ENCODE measurements at regions not wholly inside any gene's neighbourhood (a gene's known extent, or its start where the extent isn't known, plus 50 kb on each side); places are given as distances from the start of the nearest gene placed in this dataset.

GRCh38 chr18:72470391-72470790, 73.8 kb downstream of the CBLN2 start:
- TF ChIP-seq, protein P1, sequence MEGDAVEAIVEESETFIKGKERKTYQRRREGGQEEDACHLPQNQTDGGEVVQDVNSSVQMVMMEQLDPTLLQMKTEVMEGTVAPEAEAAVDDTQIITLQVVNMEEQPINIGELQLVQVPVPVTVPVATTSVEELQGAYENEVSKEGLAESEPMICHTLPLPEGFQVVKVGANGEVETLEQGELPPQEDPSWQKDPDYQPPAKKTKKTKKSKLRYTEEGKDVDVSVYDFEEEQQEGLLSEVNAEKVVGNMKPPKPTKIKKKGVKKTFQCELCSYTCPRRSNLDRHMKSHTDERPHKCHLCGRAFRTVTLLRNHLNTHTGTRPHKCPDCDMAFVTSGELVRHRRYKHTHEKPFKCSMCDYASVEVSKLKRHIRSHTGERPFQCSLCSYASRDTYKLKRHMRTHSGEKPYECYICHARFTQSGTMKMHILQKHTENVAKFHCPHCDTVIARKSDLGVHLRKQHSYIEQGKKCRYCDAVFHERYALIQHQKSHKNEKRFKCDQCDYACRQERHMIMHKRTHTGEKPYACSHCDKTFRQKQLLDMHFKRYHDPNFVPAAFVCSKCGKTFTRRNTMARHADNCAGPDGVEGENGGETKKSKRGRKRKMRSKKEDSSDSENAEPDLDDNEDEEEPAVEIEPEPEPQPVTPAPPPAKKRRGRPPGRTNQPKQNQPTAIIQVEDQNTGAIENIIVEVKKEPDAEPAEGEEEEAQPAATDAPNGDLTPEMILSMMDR (IDR thresholded peaks at IDR 0.05; ENCODE audit: unreplicated experiment): no peak
- no peak overlapping the region for H3K27ac Mint-ChIP-seq
- no peak for DNase-seq (ENCODE audit: low spot score in 2 of 2, unreplicated experiment in 2 of 2)

DNA sequence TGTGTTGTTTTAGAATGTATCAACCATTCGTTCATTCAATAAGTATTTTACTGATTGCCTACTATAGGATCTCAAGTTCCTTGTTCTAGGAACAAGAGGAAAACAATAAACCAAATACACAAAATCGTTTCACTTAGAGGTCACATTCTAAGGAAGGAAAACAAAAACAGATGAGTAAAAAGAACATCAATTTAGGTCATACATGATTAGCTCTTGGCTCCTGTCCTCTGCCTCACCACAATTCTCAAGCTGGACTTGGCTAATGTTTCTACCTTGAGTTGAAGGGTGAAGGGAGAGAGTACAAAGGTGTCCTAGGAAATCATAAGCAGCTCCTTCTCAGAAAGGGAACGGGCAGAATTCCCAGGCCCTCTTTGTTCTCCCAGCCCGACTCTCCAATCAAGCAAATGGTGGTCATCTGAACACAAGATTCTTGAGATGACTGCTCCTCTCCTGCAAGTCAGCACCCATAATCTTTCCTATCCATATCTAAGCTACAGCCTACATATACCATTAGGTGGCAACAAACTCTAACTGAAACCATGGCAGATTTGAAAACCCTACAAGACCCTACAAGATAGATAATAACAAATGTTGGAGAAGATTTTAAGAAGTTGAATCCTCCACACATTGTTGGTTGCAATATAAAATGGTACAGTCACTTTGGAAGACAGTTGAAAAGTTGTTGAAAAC, 76.0 kb downstream of the CBLN2 start:
- TF ChIP-seq, protein P1 (IDR thresholded peaks at IDR 0.05; ENCODE audit: unreplicated experiment): no peak
- DNase-seq (ENCODE audit: low spot score in 2 of 2, unreplicated experiment in 2 of 2): no peak
- H3K9me3 Mint-ChIP-seq: peaks cover 4% of the 10 kb centered on the region
- no peaks in the 10 kb centered on the region for H3K4me1 Mint-ChIP-seq
- peaks cover 2% of the 10 kb centered on the region for H3K27me3 Mint-ChIP-seq (ENCODE audit: low read depth)
- no peak overlapping the region for H3K4me3 Mint-ChIP-seq
- no peaks in the 10 kb centered on the region for H3K36me3 Mint-ChIP-seq
- H3K27ac Mint-ChIP-seq: no peak overlapping the region

More at GRCh38 chr18:72470391-72470790, 73.8 kb downstream of the CBLN2 start:
- Mint-ChIP-seq H3K9me3 (no peaks in the 10 kb centered on the region), H3K4me3 (no peak overlapping the region), H3K4me1 (no peaks in the 10 kb centered on the region), H3K36me3 (no peaks in the 10 kb centered on the region), H3K27me3 (ENCODE audit: low read depth) (peaks cover 2% of the 10 kb centered on the region)

DNA sequence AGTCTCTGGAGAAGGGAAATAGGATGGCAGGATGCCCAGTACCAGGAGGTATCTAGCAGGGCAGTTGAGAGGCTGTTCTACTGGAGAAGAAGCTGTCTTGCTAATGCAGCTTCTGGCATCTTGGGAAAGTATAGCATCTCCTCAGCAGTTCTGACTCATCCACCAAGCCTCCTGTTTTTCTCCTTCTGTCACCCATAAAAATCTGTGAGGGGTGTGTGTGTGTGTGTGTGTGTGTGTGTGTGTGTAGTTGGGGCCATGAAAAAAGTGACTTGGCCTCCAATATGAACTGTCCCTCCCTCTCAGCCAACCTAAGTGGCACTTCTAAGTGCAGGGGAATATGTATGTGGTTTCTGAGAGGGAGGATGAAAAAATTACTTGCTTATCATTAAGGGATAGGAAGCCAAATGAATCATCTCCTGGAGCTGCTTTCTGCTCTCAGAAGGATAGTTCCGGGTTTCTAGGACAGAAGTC, 83.9 kb downstream of the CBLN2 start:
- Mint-ChIP-seq H3K27me3 (ENCODE audit: low read depth) (no peaks in the 10 kb centered on the region), H3K9me3 (peaks cover 8% of the 10 kb centered on the region), H3K4me1 (no peaks in the 10 kb centered on the region), H3K27ac (no peak overlapping the region), H3K4me3 (no peak overlapping the region), H3K36me3 (no peaks in the 10 kb centered on the region)
- TF ChIP-seq, protein P1 (IDR thresholded peaks at IDR 0.05; ENCODE audit: unreplicated experiment): no peak
- no peak for DNase-seq (ENCODE audit: low spot score in 2 of 2, unreplicated experiment in 2 of 2)

- TF ChIP-seq, protein P1 (IDR thresholded peaks at IDR 0.05; ENCODE audit: unreplicated experiment): no peak
- no peak overlapping the region for H3K4me3 Mint-ChIP-seq
- no peaks in the 10 kb centered on the region for H3K4me1 Mint-ChIP-seq
- H3K9me3 Mint-ChIP-seq: peaks cover 14% of the 10 kb centered on the region
- H3K27ac Mint-ChIP-seq: no peak overlapping the region
- H3K27me3 Mint-ChIP-seq (ENCODE audit: low read depth): peaks cover 2% of the 10 kb centered on the region
- no peaks in the 10 kb centered on the region for H3K36me3 Mint-ChIP-seq
- no peak for DNase-seq (ENCODE audit: low spot score in 2 of 2, unreplicated experiment in 2 of 2)
Observed at GRCh38 chr18:72458271-72458670, 85.9 kb downstream of the CBLN2 start.

DNA sequence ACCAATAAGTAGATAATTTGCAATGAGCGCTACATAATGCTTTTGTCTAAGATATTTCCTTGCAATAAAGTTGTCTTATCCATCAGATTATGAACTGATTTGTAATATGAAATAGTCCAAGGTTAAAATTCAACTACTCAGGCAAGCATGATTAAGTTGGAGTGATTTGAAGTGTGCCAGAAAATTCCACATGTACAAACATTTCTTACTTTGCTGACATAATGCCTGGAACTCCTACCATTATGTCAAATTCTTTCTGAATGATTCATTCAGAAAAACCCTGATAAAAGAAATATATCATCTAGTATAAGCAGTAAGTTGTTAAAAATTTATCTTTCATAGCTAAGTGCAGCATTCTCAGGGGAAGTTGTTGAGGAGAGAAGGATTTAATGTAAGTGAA, 87.3 kb downstream of the CBLN2 start:
- Mint-ChIP-seq H3K36me3 (no peaks in the 10 kb centered on the region), H3K27me3 (ENCODE audit: low read depth) (peaks cover 2% of the 10 kb centered on the region), H3K9me3 (peaks cover 26% of the 10 kb centered on the region), H3K4me1 (no peaks in the 10 kb centered on the region), H3K27ac (no peak overlapping the region), H3K4me3 (no peak overlapping the region)
- no peak for DNase-seq (ENCODE audit: low spot score in 2 of 2, unreplicated experiment in 2 of 2)
- TF ChIP-seq, protein P1 (IDR thresholded peaks at IDR 0.05; ENCODE audit: unreplicated experiment): no peak
